ENCODE measurements at regions not wholly inside any gene's neighbourhood (a gene's known extent, or its start where the extent isn't known, plus 50 kb on each side); places are given as distances from the start of the nearest gene placed in this dataset.

- Histone ChIP-seq H3F3A (ENCODE audit: insufficient read depth, low read length) (no peaks in the 10 kb centered on the region), H3K9me3 (replicated peaks; ENCODE audit: insufficient read depth, low read length) (no peaks in the 10 kb centered on the region), H3K4me3 (ENCODE audit: low read length) (no peak overlapping the region), H4K20me1 (ENCODE audit: insufficient read depth, low read length) (no peaks in the 10 kb centered on the region), H3K27me3 (replicated peaks; ENCODE audit: insufficient read depth, low read length) (no peaks in the 10 kb centered on the region; the same call in 1 of the 2 replicates), H3K4me2 (ENCODE audit: low read depth, low read length) (no peak overlapping the region), H3K79me2 (ENCODE audit: low read length) (no peaks in the 10 kb centered on the region), H2AFZ (ENCODE audit: low read length) (no peak overlapping the region), H3K36me3 (replicated peaks; ENCODE audit: insufficient read depth, low read length) (no peaks in the 10 kb centered on the region), H3K9me2 (replicated peaks; ENCODE audit: insufficient read depth, low read length) (no peaks in the 10 kb centered on the region), H3K27ac (ENCODE audit: low read length) (no peak overlapping the region), H3K9ac (ENCODE audit: low read length) (no peak overlapping the region), H3K4me1 (ENCODE audit: low read length) (no peaks in the 10 kb centered on the region)
- no peak for DNase-seq
- TF ChIP-seq CTCF (IDR thresholded peaks at IDR 0.05; ENCODE audit: low read length) (no peak), EZH2phosphoT487 (IDR thresholded peaks at IDR 0.05; ENCODE audit: low read length) (no peak), EZH2 (optimal IDR thresholded peaks at IDR 0.05; ENCODE audit: low read depth, low read length) (no peak)
These were observed 136.7 kb upstream of the TCERG1L start for GRCh38 chr10:131448171-131448570.

GRCh38 chr10:131448883-131449282 is 137.4 kb upstream of the TCERG1L start:
- TF ChIP-seq EZH2 (optimal IDR thresholded peaks at IDR 0.05; ENCODE audit: low read depth, low read length) (no peak), CTCF (IDR thresholded peaks at IDR 0.05; ENCODE audit: low read length) (no peak), EZH2phosphoT487 (IDR thresholded peaks at IDR 0.05; ENCODE audit: low read length) (no peak)
- H3K4me2 ChIP-seq (ENCODE audit: low read depth, low read length), result no peak overlapping the region

GRCh38 chr10:131450216-131450765 is 138.8 kb upstream of the TCERG1L start:
- Histone ChIP-seq H3K9me3 (replicated peaks; ENCODE audit: insufficient read depth, low read length) (no peaks in the 10 kb centered on the region), H3K79me2 (ENCODE audit: low read length) (no peaks in the 10 kb centered on the region), H3K4me2 (ENCODE audit: low read depth, low read length) (no peak overlapping the region), H3K27ac (ENCODE audit: low read length) (no peak overlapping the region), H3K9ac (ENCODE audit: low read length) (no peak overlapping the region), H3K4me1 (ENCODE audit: low read length) (no peaks in the 10 kb centered on the region), H3K9me2 (replicated peaks; ENCODE audit: insufficient read depth, low read length) (no peaks in the 10 kb centered on the region), H3F3A (ENCODE audit: insufficient read depth, low read length) (no peaks in the 10 kb centered on the region), H3K36me3 (replicated peaks; ENCODE audit: insufficient read depth, low read length) (no peaks in the 10 kb centered on the region), H2AFZ (ENCODE audit: low read length) (no peak overlapping the region), H3K4me3 (ENCODE audit: low read length) (no peak overlapping the region), H3K27me3 (replicated peaks; ENCODE audit: insufficient read depth, low read length) (peaks cover 7% of the 10 kb centered on the region), H4K20me1 (ENCODE audit: insufficient read depth, low read length) (no peaks in the 10 kb centered on the region)
- no peak for DNase-seq
- no peak for TF ChIP-seq CTCF (IDR thresholded peaks at IDR 0.05; ENCODE audit: low read length)
- no peak for TF ChIP-seq EZH2phosphoT487 (IDR thresholded peaks at IDR 0.05; ENCODE audit: low read length)
- TF ChIP-seq EZH2 (optimal IDR thresholded peaks at IDR 0.05; ENCODE audit: low read depth, low read length), result no peak

More at GRCh38 chr10:131448883-131449282, 137.4 kb upstream of the TCERG1L start:
- no peaks in the 10 kb centered on the region for H3K9me3 ChIP-seq (replicated peaks; ENCODE audit: insufficient read depth, low read length)
- no peak for DNase-seq
- no peaks in the 10 kb centered on the region for H4K20me1 ChIP-seq (ENCODE audit: insufficient read depth, low read length)
- H3K27me3 ChIP-seq (replicated peaks; ENCODE audit: insufficient read depth, low read length), result no peaks in the 10 kb centered on the region; the same call in 1 of the 2 replicates
- H3K4me3 ChIP-seq (ENCODE audit: low read length), result no peak overlapping the region
- H2AFZ ChIP-seq (ENCODE audit: low read length), result no peak overlapping the region
- H3F3A ChIP-seq (ENCODE audit: insufficient read depth, low read length), result no peaks in the 10 kb centered on the region
- H3K4me1 ChIP-seq (ENCODE audit: low read length), result no peaks in the 10 kb centered on the region
- no peak overlapping the region for H3K9ac ChIP-seq (ENCODE audit: low read length)
- no peaks in the 10 kb centered on the region for H3K79me2 ChIP-seq (ENCODE audit: low read length)
- H3K36me3 ChIP-seq (replicated peaks; ENCODE audit: insufficient read depth, low read length), result no peaks in the 10 kb centered on the region
- no peak overlapping the region for H3K27ac ChIP-seq (ENCODE audit: low read length)
- H3K9me2 ChIP-seq (replicated peaks; ENCODE audit: insufficient read depth, low read length), result no peaks in the 10 kb centered on the region

All from MM.1S (cell line).